ENCODE measurements at regions not wholly inside any gene's neighbourhood (a gene's known extent, or its start where the extent isn't known, plus 50 kb on each side); places are given as distances from the start of the nearest gene placed in this dataset.

DNA sequence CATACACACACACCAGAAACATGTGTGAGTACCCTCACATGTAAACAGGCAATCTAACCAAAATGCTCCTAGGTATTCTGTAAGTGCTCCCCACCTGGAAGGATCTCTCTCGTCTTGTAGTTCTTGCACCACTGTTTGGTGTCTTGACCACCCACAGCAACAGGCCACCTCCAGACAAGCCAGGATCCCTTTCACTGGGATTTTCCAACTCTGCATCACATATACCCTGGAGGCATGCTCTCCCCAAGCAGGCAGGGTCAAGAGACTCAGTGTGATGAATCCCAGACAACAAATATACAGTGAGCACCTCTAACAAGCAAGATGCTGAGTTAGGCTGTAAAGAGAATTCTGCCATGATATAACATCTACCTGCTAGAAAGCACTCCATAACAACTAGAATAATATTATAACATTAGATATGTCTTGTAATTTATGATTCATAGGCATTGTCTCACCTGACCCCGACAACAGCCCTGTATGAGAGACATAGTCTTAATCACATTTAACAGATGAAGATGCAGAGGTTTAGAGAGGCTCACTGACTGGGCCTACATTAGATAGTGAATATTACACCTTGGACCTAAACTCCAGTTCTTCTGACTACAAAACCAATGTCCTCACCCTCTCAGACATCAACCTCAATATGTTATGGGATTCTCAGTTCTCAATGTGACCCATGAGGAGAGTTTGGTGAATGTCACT lies 76.5 kb upstream of the BCL6 start:
- Histone ChIP-seq H3K4me3 (no peak overlapping the region), H3K27ac (no peak overlapping the region)

DNA sequence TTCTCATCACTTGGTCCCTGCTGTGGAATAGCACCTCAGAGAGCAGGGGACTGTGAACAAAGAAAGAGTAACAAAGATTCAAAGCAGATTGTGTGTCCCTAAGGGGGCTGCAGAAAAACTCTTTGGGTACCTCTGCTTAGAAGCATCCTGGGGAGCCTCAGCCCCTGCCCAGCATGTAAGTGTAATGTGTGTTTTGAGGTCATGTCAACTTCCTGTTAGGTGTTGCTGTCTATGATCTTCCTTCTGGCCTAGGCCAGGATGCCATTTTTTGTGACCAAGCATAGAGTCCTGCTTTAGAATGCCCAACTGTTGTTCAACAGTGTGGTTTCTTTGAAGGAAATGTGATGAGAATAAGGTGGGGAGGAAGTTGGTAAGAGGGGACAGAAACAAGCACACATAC lies 77.1 kb upstream of the BCL6 start:
- no peak overlapping the region for H3K27ac ChIP-seq
- no peak overlapping the region for H3K4me3 ChIP-seq

DNA sequence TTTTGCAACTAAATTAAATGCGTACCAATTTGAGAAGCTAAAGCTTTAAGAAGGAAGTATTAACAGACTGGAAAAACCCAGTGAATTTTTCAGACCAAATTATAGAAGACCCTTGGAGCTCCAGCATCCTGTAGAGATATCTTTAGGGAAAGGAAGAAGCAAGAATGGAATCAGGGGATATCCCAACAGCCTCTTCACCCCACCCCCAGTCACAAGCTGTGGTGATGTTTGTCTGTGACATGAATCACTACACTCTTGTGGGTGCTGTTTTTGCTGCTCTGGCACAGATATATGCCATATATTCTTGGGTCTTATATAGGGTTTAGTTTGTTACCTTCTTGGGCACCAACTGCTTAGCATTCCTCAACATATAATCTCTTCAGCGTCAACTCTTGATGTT lies 78.5 kb upstream of the BCL6 start:
- Histone ChIP-seq H3K4me3 (no peak overlapping the region), H3K27ac (no peak overlapping the region)

DNA sequence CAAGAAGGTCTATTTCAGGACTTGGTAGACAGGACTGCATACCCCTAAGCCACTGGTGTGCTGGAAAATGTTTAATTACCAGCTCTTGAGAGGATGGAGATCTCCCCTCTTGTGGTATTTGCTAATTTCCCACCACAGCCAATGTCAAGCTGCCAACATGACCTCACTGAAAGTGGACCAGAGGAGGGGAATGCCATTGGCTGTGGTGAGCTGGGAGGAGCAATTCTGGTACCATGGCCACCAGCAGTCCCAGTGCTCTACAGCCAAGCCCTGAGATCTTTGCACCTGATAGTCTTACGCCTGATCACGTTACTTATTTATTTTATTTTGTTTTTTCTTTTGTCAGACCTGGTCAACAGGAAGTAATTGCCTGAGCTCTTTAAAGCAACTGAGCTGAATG lies 82.5 kb upstream of the BCL6 start:
- no peak overlapping the region for H3K27ac ChIP-seq
- no peak overlapping the region for H3K4me3 ChIP-seq

DNA sequence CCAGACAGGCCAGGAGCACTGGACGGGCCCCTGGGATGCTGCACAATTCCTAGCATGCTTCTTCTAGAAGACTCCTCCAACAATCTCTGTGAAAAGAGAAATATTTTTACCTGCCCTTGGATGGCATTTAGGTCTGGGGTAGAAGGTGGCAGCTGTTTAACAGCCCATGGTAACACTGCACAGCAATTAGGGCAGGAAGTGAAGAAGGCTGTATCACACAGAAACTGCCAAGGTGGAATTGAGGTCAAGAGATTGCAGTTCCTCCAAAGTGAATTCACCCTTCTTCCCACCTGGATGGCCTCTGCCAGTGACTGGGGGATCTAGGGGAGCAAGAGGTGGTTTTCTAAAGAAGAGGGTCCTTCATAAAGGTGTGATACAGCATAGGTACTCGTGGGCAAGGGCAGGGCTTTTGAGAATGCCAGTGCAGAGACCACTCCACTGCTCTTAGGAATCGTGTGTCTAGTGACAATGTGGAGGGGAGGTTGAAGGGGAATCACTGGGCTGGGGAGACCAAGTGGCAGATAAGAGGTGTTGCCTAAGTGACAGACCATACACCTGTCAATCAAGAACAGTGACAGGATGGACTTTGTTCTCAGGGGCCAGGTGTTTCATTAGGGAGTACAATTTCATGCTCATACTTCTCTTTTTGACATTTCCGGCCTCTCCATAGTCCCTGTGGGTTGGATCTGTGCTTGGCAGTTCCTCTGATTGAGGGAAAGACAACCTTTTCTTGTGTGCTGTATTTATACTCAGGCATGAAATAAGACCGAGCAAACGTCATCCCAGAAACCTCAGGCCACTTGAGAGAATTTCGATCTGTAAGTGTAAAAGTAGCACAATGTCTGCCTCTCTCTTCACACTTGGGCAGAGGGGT lies 83.5 kb upstream of the BCL6 start:
- Histone ChIP-seq H3K4me3 (no peak overlapping the region), H3K27ac (no peak overlapping the region)

DNA sequence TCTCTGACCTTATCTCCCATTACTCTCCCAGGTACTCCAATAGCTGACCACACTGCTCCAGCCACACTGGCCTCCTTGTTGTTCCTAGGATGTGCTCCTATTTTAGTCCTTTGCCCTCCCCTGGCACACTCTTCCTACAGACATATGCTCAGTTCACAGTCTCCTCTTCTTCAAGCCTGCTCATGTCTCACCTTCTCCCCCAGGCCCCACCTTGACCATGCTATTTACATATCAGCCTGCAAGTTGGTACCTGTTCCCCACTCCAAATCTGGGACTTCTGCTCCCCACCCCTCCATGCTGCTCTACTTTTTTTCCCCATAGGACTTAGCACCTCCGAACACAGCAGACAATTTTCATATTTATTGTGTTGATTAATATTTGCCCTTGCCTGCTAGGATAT lies 84.9 kb upstream of the BCL6 start:
- H3K27ac ChIP-seq, result peak overlapping the region in 1 of 21 experiments; percentile 18
- no peak overlapping the region for H3K4me3 ChIP-seq

DNA sequence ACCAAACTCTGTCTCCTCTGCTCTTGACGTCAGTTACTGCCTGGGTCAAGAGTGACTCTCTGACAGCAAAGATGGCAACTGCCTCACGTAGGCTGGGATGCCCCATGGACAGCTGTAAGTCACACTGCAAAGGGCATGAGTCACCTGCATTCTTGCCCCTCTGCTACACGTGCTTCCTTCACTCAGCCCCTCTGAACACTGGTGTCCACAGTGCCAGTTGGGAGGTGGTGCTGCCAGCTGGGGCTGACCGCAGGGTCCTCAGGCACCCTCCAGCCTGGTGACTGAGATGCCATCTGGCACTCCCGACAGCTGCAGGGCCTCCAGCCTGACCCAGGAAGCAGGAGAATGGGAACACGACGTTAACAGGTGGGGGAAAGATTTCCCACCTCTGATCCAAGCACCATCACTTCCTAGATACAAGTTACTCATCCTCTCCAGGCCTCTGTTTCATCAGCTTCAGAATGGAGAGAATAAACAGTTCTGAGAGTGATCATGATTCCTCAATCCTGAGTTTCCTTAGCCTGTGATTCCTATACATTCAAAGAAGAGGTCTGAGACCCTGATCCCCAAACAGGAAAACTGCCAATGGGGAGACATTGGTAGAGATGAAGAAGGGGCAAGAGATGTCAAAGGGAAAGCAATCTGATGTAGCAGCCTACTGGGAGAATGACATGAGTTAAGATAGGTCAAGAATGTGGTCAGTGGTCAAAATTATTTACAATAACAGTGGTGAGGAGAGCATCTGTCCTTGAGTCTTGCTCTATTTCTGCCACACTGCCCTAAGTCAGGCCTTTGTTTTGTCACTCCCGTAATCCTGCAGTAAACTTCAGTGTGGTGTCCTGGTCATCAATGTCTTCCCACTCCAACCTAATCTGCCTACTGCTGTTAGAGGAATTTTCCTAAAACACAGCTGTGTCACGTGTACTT lies 86.1 kb upstream of the BCL6 start:
- no peak overlapping the region for H3K4me3 ChIP-seq
- H3K27ac ChIP-seq, result peak overlapping the region in 1 of 21 experiments; percentile 42

DNA sequence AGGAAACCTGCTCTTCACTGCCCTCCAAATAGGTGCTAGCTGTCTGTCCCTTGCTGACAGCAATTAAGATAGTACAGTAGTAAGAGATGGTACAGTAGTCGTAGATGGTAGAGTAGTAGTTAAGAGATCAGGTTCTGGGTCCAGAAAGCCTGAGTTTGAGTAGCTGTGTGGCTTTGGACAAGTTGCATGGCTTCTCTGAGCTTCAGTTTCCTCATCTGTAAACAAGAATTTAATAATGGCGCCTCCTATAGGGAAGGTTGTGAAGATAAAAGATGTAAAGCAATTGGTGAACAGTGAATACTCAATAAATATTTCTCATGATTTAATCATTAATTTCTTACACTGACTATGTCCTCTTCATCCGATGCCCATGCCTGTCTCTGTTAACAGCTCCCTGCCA lies 86.9 kb upstream of the BCL6 start:
- peak overlapping the region in 1 of 21 experiments; percentile 42 for H3K27ac ChIP-seq
- no peak overlapping the region for H3K4me3 ChIP-seq

DNA sequence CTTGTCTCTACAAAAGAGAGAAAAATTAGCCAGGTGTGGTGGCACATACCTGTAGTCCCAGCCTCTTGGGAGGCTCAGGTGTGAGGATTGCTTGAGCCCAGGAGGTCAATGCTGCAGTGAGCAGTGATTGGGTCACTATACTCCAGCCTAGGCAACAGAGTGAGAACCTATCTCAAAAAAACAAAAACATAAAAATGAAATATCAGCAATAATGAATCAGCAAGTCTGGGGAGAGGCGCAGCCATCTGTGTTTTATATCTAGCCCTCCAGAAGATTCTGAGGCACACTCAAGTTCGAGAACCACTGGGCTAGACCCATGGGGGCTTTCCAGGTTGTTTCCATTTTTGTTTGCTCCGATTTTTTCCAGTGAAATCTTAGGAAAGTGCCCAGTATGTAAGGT lies 88.1 kb upstream of the BCL6 start:
- peak overlapping the region in 1 of 21 experiments; percentile 41 for H3K27ac ChIP-seq

DNA sequence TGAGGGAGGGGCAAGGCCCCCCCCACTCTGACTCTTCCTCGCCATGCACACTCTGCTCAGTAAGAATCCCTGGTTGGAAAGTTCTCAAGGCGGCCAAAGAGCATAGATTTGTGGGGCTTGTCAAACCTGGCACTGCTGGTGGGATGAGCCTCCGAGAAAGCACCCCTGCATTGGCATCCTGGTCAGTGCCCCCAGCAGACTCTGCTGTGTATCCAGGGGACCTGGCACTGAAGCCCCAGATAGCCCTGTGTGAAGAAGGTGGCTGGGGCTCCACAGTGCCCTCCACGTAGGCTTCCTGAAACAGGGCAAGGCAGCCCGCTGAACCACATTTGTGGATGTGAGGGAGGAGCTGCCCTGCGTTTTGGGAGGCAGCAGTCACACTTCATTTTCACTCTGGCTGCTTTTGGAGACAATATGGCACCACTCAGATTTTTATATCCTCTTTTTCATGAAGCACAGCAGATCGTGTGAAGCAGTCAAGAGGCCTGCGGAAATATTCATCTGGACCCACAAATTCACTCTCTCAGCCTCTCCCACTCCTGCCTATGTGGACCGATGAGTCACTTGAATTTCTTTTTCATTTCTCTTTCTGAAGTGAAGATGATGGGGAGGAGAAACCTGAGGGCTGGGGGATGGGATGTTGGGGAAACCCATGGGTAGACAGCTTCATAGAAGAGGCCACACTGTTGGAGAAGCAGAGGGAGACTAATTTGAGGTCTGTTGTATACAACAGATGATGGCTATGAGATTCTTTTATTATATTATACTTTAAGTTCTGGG lies 88.7 kb upstream of the BCL6 start:
- no peak overlapping the region for H3K27ac ChIP-seq
- H3K4me3 ChIP-seq, result no peak overlapping the region

More for the DNA sequence above, 88.1 kb upstream of the BCL6 start:
- H3K4me3 ChIP-seq, result no peak overlapping the region

DNA sequence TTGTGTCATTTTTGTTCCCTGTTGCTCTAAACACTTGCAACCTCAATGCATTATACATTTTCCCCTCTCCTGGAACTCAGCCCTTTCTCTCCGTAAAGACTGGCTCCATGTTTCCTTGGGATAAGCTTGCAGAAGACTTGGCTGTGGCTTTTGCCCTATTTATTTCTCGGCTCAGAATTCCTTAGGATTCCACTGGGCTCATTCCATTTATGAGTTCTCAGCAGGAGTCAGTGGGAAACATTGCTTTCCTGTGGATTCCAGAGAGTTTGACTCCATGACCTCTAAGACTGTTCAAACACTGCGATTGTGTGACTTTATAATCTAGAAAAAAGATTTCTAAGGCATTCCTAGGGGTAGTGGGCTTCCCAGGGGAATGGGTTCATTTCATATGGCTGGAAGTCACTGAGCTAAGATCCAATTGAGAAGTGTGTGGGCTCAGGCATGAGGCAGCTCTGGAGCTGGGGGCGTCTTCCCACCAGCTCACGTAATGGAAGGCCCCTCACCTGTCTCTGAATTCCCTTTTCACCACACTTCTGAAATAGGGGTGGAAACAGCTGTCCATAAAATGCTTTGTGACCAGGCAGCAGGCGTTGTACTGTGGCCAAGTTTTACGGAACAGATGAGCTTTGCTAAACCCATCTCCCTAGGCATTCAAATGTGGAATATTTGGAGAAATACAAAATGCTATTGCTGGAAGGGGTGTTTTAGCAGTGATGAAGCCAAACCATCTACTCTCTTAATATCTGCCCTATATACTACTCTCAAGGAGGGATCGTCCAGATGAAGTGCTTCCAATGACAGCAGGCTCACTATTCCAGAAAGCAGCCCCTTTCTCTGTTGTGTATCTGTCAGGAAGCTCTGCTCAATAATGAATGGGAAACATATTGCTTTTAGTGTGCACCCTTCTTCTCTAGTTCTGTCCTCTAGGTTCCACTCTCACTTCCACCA lies 91.8 kb upstream of the BCL6 start:
- Histone ChIP-seq H3K4me3 (no peak overlapping the region), H3K27ac (no peak overlapping the region)

DNA sequence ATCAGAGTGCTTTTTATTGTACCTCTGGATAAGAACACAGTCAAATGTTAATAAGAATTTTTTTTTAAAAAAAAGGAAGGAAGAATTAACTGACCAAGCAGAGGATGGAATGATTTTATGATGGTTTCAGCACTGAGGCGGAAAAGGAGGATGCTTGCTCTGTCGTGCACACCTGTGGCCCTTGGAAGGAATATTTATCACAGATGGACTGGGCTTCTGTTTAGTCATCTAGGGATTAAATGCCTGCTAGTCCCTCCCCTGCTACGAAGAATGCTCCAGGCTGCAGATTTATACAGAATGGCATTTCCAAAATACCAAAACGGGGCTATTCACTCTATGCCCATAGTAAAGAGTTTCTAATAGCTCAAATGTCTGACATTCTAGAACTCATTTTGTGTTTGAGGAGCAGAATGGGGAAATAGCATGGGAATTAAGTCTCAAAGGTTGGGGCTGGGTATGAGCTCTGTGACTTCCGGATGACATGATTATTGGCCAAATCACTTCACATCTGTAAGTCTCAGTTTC lies 92.8 kb upstream of the BCL6 start:
- Histone ChIP-seq H3K27ac (no peak overlapping the region), H3K4me3 (no peak overlapping the region)

DNA sequence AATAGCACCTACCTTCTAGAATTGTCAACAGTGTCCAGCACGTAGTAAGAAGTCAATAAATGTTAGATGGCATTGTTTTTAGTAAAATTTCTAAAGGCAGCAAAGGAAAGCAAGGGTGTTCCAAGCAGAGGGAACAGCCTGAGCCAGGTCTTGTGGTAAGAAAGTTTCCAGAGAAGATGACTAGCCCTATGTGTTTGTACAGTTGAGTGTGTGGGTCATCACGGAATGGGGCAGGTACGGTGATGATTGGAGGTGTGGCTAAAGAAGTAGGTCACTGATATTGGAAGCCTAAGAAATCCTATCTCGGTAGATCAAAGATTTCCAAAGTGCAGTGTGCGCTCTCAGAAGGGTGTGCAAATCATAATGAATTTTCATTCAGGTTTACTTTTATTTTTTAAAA lies 94.2 kb upstream of the BCL6 start:
- Histone ChIP-seq H3K27ac (no peak overlapping the region), H3K4me3 (no peak overlapping the region)

DNA sequence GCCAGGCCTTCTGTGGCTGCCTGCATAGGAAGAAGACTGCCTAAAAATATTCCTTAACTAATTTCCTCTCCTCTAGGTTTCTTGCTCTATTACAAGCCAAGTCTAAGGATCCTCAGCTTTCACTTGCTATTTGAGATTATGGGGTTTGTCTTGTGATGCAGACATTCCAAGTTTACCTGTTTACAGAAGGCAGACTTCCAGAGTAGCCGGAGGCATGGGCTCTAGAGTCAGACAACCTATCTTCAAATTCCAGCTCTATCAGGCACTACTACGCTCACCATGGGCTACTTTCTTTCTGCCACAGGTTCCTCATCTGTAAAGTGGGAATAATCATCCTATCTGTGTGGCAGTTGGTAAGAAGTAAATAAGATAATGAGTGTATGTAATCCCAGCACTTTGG lies 95.6 kb upstream of the BCL6 start:
- H3K4me3 ChIP-seq, result no peak overlapping the region

DNA sequence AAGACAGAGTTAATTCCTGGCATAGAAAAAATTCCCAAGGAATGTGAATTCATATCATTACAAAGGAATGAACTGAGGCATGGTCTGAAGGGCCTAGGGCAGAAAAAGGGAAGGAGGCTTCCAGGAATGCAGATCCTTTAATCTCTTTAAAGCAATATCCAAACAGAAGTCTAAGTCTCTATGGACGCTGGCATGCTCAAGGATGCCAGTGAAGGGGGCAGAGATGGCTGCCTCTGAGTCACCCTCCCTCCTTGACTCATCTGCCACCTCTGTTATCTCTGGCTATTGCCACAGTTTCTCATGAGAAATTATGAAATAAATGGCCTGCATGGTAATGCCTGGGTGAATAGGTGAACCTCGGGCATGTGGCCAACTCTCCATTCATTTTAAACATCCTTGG lies 96.3 kb upstream of the BCL6 start:
- H3K27ac ChIP-seq, result peak overlapping the region in 1 of 21 experiments; percentile 4
- H3K4me3 ChIP-seq, result no peak overlapping the region

More for the DNA sequence above, 95.6 kb upstream of the BCL6 start:
- H3K27ac ChIP-seq, result no peak overlapping the region

DNA sequence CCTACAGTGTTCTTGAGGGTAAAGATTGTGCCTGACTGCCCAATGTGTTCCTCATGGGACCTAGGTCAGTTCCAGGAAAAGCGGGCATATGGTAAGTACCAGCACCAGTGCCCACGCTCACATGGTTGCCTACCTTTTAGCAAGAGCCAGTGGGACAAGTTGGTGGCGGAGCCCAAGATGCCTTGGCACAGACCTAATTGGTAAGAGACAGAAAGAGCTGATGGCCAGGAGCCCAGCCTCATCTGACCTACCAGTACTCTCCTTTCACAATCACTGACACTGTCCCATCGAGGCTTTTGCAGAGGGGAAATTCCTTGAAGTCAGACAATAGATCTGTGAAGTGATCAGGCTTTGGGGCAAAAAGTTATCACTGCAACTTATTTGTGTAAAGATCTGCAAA lies 98.4 kb upstream of the BCL6 start:
- Histone ChIP-seq H3K4me3 (no peak overlapping the region), H3K27ac (no peak overlapping the region)

DNA sequence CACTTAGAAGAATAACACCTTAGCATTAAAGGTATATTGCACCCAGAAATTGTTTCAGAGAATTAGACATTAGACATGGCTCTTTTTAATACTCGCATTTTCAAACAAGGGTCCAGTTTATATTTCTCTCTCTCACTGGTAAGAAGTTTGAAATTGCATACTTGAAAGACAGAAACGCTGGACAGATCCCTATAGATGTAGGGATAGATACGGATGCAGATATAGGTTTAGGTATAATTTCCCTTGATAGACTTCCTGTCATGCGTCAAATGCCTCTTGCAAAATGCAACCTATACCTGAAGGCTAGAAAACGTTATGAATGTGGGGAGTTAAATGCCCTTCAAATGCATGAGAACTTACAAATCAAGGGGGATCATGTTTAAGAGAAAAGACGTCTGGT lies 99.4 kb upstream of the BCL6 start:
- Histone ChIP-seq H3K27ac (no peak overlapping the region), H3K4me3 (no peak overlapping the region)

DNA sequence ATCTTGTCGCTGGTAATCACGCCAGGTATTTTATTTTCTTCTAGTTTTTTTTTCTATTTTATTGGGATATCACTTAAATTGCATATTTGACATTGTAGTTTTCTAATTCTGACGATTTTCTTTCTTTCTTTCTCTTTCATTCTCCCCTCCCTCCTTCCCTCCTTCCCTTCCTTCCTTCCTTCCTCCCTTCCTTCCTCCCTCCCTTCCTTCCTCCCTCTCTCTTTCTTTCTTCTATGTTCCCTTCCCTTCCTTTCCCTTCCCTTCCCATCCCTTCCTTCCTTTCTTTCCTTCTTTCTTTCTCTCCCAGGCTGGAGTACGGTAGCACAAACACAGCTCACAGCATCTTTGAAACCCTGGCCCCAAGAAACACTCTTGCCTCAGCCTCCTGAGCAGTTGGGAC lies 100.6 kb upstream of the BCL6 start:
- Histone ChIP-seq H3K4me3 (no peak overlapping the region), H3K27ac (no peak overlapping the region)

All from skin epidermis (tissue), 12 donors.